ENCODE measurements at regions not wholly inside any gene's neighbourhood (a gene's known extent, or its start where the extent isn't known, plus 50 kb on each side); places are given as distances from the start of the nearest gene placed in this dataset.

GRCh38 chr4:104766676-104767075 lies 272.0 kb upstream of the CXXC4 start:
- H2AK5ac ChIP-seq (ENCODE audit: low read depth, low read length) = no peak overlapping the region
- H2BK15ac ChIP-seq (ENCODE audit: low read length) = no peak overlapping the region
- H3K14ac ChIP-seq (ENCODE audit: insufficient read length) = no peak overlapping the region
- H4K5ac ChIP-seq (ENCODE audit: insufficient read length, low read depth, low read length) = no peak overlapping the region
- H3K4me2 ChIP-seq (ENCODE audit: insufficient read depth in 1 of 2, low read depth in 2 of 2, low read length in 2 of 2) = no peak overlapping the region
- H2BK120ac ChIP-seq (replicated peaks; ENCODE audit: low read depth, low read length) = no peak overlapping the region
- H3K4me3 ChIP-seq (ENCODE audit: extremely low read depth in 1 of 4, insufficient read depth in 2 of 4, low read depth in 3 of 4, low read length in 4 of 4) = no peak overlapping the region
- H2BK12ac ChIP-seq (ENCODE audit: low read depth, low read length) = no peak overlapping the region
- no peak overlapping the region for H4K8ac ChIP-seq (ENCODE audit: extremely low read depth, insufficient read depth, low read length)
- no peak for DNase-seq (ENCODE audit: low read depth in 1 of 2, low spot score in 2 of 2)
- H3K23ac ChIP-seq (ENCODE audit: insufficient read length) = no peak overlapping the region
- H2BK20ac ChIP-seq (ENCODE audit: low read length) = no peak overlapping the region
- 94% methylated on average over 1 of the region's 1 CpG; no CpG with 5 or more reads in 1 of the 2 experiments for WGBS, 2 experiments (ENCODE audit: extremely low coverage in 1 of 2, insufficient coverage in 1 of 2, insufficient read length in 1 of 2, insufficient replicate concordance in 2 of 2, low coverage in 1 of 2, low lambda C conversion rate in 2 of 2, missing lambda C conversion rate in 1 of 2)
- H3K9ac ChIP-seq (replicated peaks in 1 of 4; ENCODE audit: extremely low read depth in 1 of 4, low read depth in 3 of 4, low read length in 3 of 4) = no peak overlapping the region
- H4K20me1 ChIP-seq (replicated peaks in 1 of 2; ENCODE audit: control insufficient read depth in 1 of 2, insufficient read depth in 2 of 2, low read length in 2 of 2) = no peaks in the 10 kb centered on the region
- no peak overlapping the region for H3K56ac ChIP-seq (replicated peaks; ENCODE audit: insufficient read length, low read depth, low read length)
- no peak for FAIRE-seq
- no peaks in the 10 kb centered on the region for H3K36me3 ChIP-seq (ENCODE audit: control insufficient read depth in 2 of 4, insufficient read depth in 4 of 4, low read length in 3 of 4)
- no peaks in the 10 kb centered on the region for H3K9me3 ChIP-seq (ENCODE audit: insufficient read depth in 2 of 2, low read depth in 1 of 2, low read length in 1 of 2)
- no peak overlapping the region for H3K27ac ChIP-seq (ENCODE audit: low read depth, low read length)
- no peak overlapping the region for H3K18ac ChIP-seq (ENCODE audit: extremely low read depth, low read length)
- no peak overlapping the region for H2BK5ac ChIP-seq (ENCODE audit: low read depth, low read length)
- H3K27me3 ChIP-seq (replicated peaks in 1 of 4; ENCODE audit: control insufficient read depth in 3 of 4, extremely low read depth in 1 of 4, insufficient read depth in 3 of 4, low read length in 3 of 4) = no peaks in the 10 kb centered on the region; a peak in 1 of 7 replicates
- no peaks in the 10 kb centered on the region for H3K23me2 ChIP-seq (ENCODE audit: low read depth, low read length)
- H4K91ac ChIP-seq (replicated peaks; ENCODE audit: insufficient read length, low read length) = no peak overlapping the region
- CTCF ChIA-PET (ENCODE audit: partially characterized antibody) = interaction anchor here (0.9 to 1.3 kb wide), 3 partner anchors 8 to 12 kb away, joined by 3 read pairs; no protein-coding TSS in a partner anchor
- POLR2A ChIA-PET (ENCODE audit: partially characterized antibody) = no interaction called here
- no peak overlapping the region for H3K4ac ChIP-seq (replicated peaks; ENCODE audit: insufficient read length, low read depth, low read length)
- H3K79me1 ChIP-seq (ENCODE audit: low read depth, low read length) = no peaks in the 10 kb centered on the region
- no peaks in the 10 kb centered on the region for H3K4me1 ChIP-seq (replicated peaks in 1 of 4; ENCODE audit: control insufficient read depth in 3 of 4, insufficient read depth in 4 of 4, low read length in 3 of 4)
- H3K79me2 ChIP-seq (ENCODE audit: control insufficient read depth in 1 of 2, insufficient read depth in 2 of 2, low read length in 2 of 2) = no peaks in the 10 kb centered on the region
- H2AFZ ChIP-seq (ENCODE audit: low read length) = no peak overlapping the region
- TF ChIP-seq TAF7 (optimal IDR thresholded peaks at IDR 0.05; ENCODE audit: borderline replicate concordance, low read depth, low read length) = no peak
- no peak for TF ChIP-seq SP1 (IDR thresholded peaks at IDR 0.05; ENCODE audit: low read depth, low read length)
- TF ChIP-seq KDM4A (IDR thresholded peaks at IDR 0.05; ENCODE audit: low read depth, low read length, severe bottlenecking) = no peak
- TF ChIP-seq E2F6 (IDR thresholded peaks at IDR 0.05) = no peak
- TF ChIP-seq SUZ12 (IDR thresholded peaks at IDR 0.05; ENCODE audit: low read length) = no peak
- TF ChIP-seq NRF1 (IDR thresholded peaks at IDR 0.05; ENCODE audit: low read depth, low read length) = no peak
- TF ChIP-seq, protein P1, sequence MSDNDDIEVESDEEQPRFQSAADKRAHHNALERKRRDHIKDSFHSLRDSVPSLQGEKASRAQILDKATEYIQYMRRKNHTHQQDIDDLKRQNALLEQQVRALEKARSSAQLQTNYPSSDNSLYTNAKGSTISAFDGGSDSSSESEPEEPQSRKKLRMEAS (IDR thresholded peaks at IDR 0.05) = no peak

Measured in H1 (cell line).